ENCODE measurements at regions not wholly inside any gene's neighbourhood (a gene's known extent, or its start where the extent isn't known, plus 50 kb on each side); places are given as distances from the start of the nearest gene placed in this dataset.

- H4K20me1 ChIP-seq (ENCODE audit: insufficient read depth, low read length) = no peaks in the 10 kb centered on the region
- H3K4me3 ChIP-seq (ENCODE audit: low read depth, low read length, poor library complexity, severe bottlenecking) = no peak overlapping the region
- no peak overlapping the region for H3K27ac ChIP-seq (ENCODE audit: low read depth, low read length, poor library complexity, severe bottlenecking)
- no peaks in the 10 kb centered on the region for H3F3A ChIP-seq (ENCODE audit: insufficient read depth, low read length)
- no peaks in the 10 kb centered on the region for H3K4me1 ChIP-seq (ENCODE audit: insufficient read depth, low read length, severe bottlenecking)
- no peaks in the 10 kb centered on the region; the same call in 1 of the 2 replicates for H3K27me3 ChIP-seq (ENCODE audit: insufficient read depth, low read length)
- no peak overlapping the region for H3K9ac ChIP-seq (ENCODE audit: low read length)
- H3K9me2 ChIP-seq (ENCODE audit: low read depth, low read length) = no peaks in the 10 kb centered on the region
- H3K79me2 ChIP-seq (ENCODE audit: insufficient read depth, low read length) = no peaks in the 10 kb centered on the region
- no peaks in the 10 kb centered on the region for H3K9me3 ChIP-seq (ENCODE audit: low read length)
- H3K4me2 ChIP-seq (ENCODE audit: low read length) = no peak overlapping the region
- H2AFZ ChIP-seq (ENCODE audit: low read length) = no peak overlapping the region
- H3K36me3 ChIP-seq (ENCODE audit: insufficient read depth, low read length) = no peaks in the 10 kb centered on the region
- no peak for TF ChIP-seq EZH2 (IDR thresholded peaks at IDR 0.05; ENCODE audit: borderline replicate concordance, low read length)
- TF ChIP-seq CTCF (IDR thresholded peaks at IDR 0.05; ENCODE audit: low read length) = no peak
Observed at GRCh38 chr11:134822897-134823296, 410.9 kb upstream of the B3GAT1 start.

GRCh38 chr11:134821422-134821821, 409.4 kb upstream of the B3GAT1 start:
- H3K27me3 ChIP-seq (ENCODE audit: insufficient read depth, low read length) = no peaks in the 10 kb centered on the region; the same call in 1 of the 2 replicates
- H3K4me1 ChIP-seq (ENCODE audit: insufficient read depth, low read length, severe bottlenecking) = no peaks in the 10 kb centered on the region
- no peaks in the 10 kb centered on the region for H4K20me1 ChIP-seq (ENCODE audit: insufficient read depth, low read length)
- H2AFZ ChIP-seq (ENCODE audit: low read length) = no peak overlapping the region
- H3K4me2 ChIP-seq (ENCODE audit: low read length) = no peak overlapping the region
- H3K9me3 ChIP-seq (ENCODE audit: low read length) = no peaks in the 10 kb centered on the region
- H3K79me2 ChIP-seq (ENCODE audit: insufficient read depth, low read length) = no peaks in the 10 kb centered on the region
- H3K36me3 ChIP-seq (ENCODE audit: insufficient read depth, low read length) = no peaks in the 10 kb centered on the region
- H3K4me3 ChIP-seq (ENCODE audit: low read depth, low read length, poor library complexity, severe bottlenecking) = no peak overlapping the region
- no peaks in the 10 kb centered on the region for H3K9me2 ChIP-seq (ENCODE audit: low read depth, low read length)
- no peak overlapping the region for H3K27ac ChIP-seq (ENCODE audit: low read depth, low read length, poor library complexity, severe bottlenecking)
- H3F3A ChIP-seq (ENCODE audit: insufficient read depth, low read length) = no peaks in the 10 kb centered on the region
- TF ChIP-seq CTCF (IDR thresholded peaks at IDR 0.05; ENCODE audit: low read length) = no peak
- TF ChIP-seq EZH2 (IDR thresholded peaks at IDR 0.05; ENCODE audit: borderline replicate concordance, low read length) = no peak
- H3K9ac ChIP-seq (ENCODE audit: low read length) = no peak overlapping the region

- TF ChIP-seq EZH2 (IDR thresholded peaks at IDR 0.05; ENCODE audit: borderline replicate concordance, low read length) = no peak
- TF ChIP-seq CTCF (IDR thresholded peaks at IDR 0.05; ENCODE audit: low read length) = no peak
- no peak overlapping the region for H3K4me2 ChIP-seq (ENCODE audit: low read length)
- no peak overlapping the region for H2AFZ ChIP-seq (ENCODE audit: low read length)
- H3K79me2 ChIP-seq (ENCODE audit: insufficient read depth, low read length) = no peaks in the 10 kb centered on the region
- H3K27ac ChIP-seq (ENCODE audit: low read depth, low read length, poor library complexity, severe bottlenecking) = no peak overlapping the region
- no peak overlapping the region for H3K9ac ChIP-seq (ENCODE audit: low read length)
- H3F3A ChIP-seq (ENCODE audit: insufficient read depth, low read length) = no peaks in the 10 kb centered on the region
- H3K4me3 ChIP-seq (ENCODE audit: low read depth, low read length, poor library complexity, severe bottlenecking) = no peak overlapping the region
- H3K36me3 ChIP-seq (ENCODE audit: insufficient read depth, low read length) = no peaks in the 10 kb centered on the region
- no peaks in the 10 kb centered on the region for H3K4me1 ChIP-seq (ENCODE audit: insufficient read depth, low read length, severe bottlenecking)
- H3K9me3 ChIP-seq (ENCODE audit: low read length) = no peaks in the 10 kb centered on the region
- H3K9me2 ChIP-seq (ENCODE audit: low read depth, low read length) = no peaks in the 10 kb centered on the region
- H3K27me3 ChIP-seq (ENCODE audit: insufficient read depth, low read length) = no peaks in the 10 kb centered on the region
- H4K20me1 ChIP-seq (ENCODE audit: insufficient read depth, low read length) = no peaks in the 10 kb centered on the region
Observed at GRCh38 chr11:134819041-134819440, 407.0 kb upstream of the B3GAT1 start.

Measured in OCI-LY1 (cell line).